ENCODE measurements at regions not wholly inside any gene's neighbourhood (a gene's known extent, or its start where the extent isn't known, plus 50 kb on each side); places are given as distances from the start of the nearest gene placed in this dataset.

- Histone ChIP-seq H3K27me3 (ENCODE audit: low read depth) (no peaks in the 10 kb centered on the region), H3K36me3 (no peaks in the 10 kb centered on the region), H3K4me3 (no peak overlapping the region), H3K4me1 (peaks cover 22% of the 10 kb centered on the region), H3K9me3 (no peaks in the 10 kb centered on the region), H3K27ac (no peak overlapping the region)
- DNase-seq (no peak), ATAC-seq (no peak)
- intact Hi-C loops (cut with DNase I): no loop called here
- no peak for TF ChIP-seq CTCF (IDR thresholded peaks at IDR 0.05)
Measured at GRCh38 chr6:6881438-6882225, 226.1 kb upstream of the RREB1 start.

GRCh38 chr6:6882592-6882991 lies 225.2 kb upstream of the RREB1 start:
- no peak for ATAC-seq
- no peak overlapping the region for H3K4me3 ChIP-seq
- H3K36me3 ChIP-seq: no peaks in the 10 kb centered on the region
- DNase-seq: no peak
- no peaks in the 10 kb centered on the region for H3K9me3 ChIP-seq
- no peak for TF ChIP-seq CTCF (IDR thresholded peaks at IDR 0.05)
- intact Hi-C loops (cut with DNase I): no loop called here
- H3K27ac ChIP-seq: no peak overlapping the region
- H3K4me1 ChIP-seq: peaks cover 26% of the 10 kb centered on the region
- H3K27me3 ChIP-seq (ENCODE audit: low read depth): no peaks in the 10 kb centered on the region

- peak overlapping the region; percentile 2 for H3K27ac ChIP-seq
- H3K27me3 ChIP-seq (ENCODE audit: low read depth): no peaks in the 10 kb centered on the region
- H3K9me3 ChIP-seq: no peaks in the 10 kb centered on the region
- peaks cover 26% of the 10 kb centered on the region for H3K4me1 ChIP-seq
- intact Hi-C loops (cut with DNase I): no loop called here
- H3K4me3 ChIP-seq: no peak overlapping the region
- TF ChIP-seq CTCF (IDR thresholded peaks at IDR 0.05): no peak
- DNase-seq: no peak
- no peak for ATAC-seq
- H3K36me3 ChIP-seq: no peaks in the 10 kb centered on the region
Measured at GRCh38 chr6:6883011-6883410, 224.8 kb upstream of the RREB1 start.

GRCh38 chr6:6884193-6884627 lies 223.6 kb upstream of the RREB1 start:
- Histone ChIP-seq H3K27me3 (ENCODE audit: low read depth) (no peaks in the 10 kb centered on the region), H3K4me3 (no peak overlapping the region), H3K27ac (peak overlapping the region; percentile 81), H3K9me3 (no peaks in the 10 kb centered on the region), H3K4me1 (peaks cover 26% of the 10 kb centered on the region), H3K36me3 (no peaks in the 10 kb centered on the region)
- ATAC-seq: peak in 1 of 2 donors; percentile 41
- no peak for TF ChIP-seq CTCF (IDR thresholded peaks at IDR 0.05)
- DNase-seq: no peak
- intact Hi-C loops (cut with DNase I): no loop called here

- Histone ChIP-seq H3K27me3 (ENCODE audit: low read depth) (no peaks in the 10 kb centered on the region), H3K9me3 (no peaks in the 10 kb centered on the region), H3K4me3 (no peak overlapping the region), H3K36me3 (no peaks in the 10 kb centered on the region), H3K27ac (peak overlapping the region; percentile 81), H3K4me1 (peaks cover 23% of the 10 kb centered on the region)
- ATAC-seq (no peak), DNase-seq (no peak)
- intact Hi-C loops (cut with DNase I): no loop called here
- no peak for TF ChIP-seq CTCF (IDR thresholded peaks at IDR 0.05)
Measured at GRCh38 chr6:6884916-6885315, 222.8 kb upstream of the RREB1 start.
